C4-2B (cell line): ENCODE measurements at regions not wholly inside any gene's neighbourhood (a gene's known extent, or its start where the extent isn't known, plus 50 kb on each side); places are given as distances from the start of the nearest gene placed in this dataset.
"Not testable (repeated sequence)": the region's sequence is repeated elsewhere in the genome, so short reads cannot be mapped to it uniquely, and the experiment has no call there.

Experiments used
- H3K27ac ChIP-seq: fragments of 450-650 bp; 2 replicates; pipeline ENCODE4 v1.5.1; 2017
- ZFX ChIP-seq: fragments of 450-650 bp; IDR thresholded peaks from 2 replicates; pipeline ENCODE4 v1.6.1; 2017
- TF ChIP-seq, protein P1 (sequence below): fragments of 450-650 bp; conservative IDR thresholded peaks from 2 replicates; pipeline ENCODE4 v1.5.1; 2017; ENCODE audit warnings: mild to moderate bottlenecking

GRCh38 chr22:10727393-10727792 lies 4800.6 kb upstream of the OR11H1 start:
- TF ChIP-seq, protein P1, sequence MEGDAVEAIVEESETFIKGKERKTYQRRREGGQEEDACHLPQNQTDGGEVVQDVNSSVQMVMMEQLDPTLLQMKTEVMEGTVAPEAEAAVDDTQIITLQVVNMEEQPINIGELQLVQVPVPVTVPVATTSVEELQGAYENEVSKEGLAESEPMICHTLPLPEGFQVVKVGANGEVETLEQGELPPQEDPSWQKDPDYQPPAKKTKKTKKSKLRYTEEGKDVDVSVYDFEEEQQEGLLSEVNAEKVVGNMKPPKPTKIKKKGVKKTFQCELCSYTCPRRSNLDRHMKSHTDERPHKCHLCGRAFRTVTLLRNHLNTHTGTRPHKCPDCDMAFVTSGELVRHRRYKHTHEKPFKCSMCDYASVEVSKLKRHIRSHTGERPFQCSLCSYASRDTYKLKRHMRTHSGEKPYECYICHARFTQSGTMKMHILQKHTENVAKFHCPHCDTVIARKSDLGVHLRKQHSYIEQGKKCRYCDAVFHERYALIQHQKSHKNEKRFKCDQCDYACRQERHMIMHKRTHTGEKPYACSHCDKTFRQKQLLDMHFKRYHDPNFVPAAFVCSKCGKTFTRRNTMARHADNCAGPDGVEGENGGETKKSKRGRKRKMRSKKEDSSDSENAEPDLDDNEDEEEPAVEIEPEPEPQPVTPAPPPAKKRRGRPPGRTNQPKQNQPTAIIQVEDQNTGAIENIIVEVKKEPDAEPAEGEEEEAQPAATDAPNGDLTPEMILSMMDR: no peak
- no peak for TF ChIP-seq ZFX
- no peak overlapping the region for H3K27ac ChIP-seq

DNA sequence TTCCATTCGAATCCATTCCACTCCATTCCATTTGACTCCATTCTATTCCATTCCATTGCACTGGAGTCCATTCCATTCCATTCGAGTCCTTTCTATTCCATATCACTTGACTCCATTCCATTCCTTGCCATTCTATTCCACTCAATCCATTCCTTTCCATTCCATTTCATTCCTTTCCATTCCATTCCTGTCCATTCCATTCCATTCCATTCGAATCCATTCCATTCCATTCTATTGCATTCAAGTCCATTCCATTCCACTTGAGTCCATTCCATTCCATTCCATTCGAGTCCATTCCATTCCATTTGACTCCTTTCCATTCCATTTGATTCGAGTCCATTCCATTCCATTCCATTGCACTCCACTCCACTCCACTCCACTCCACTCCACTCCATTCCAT lies 4798.0 kb upstream of the OR11H1 start:
- not testable (repeated sequence) for H3K27ac ChIP-seq

GRCh38 chr22:10730706-10731105 lies 4797.3 kb upstream of the OR11H1 start:
- not testable (repeated sequence) for H3K27ac ChIP-seq

DNA sequence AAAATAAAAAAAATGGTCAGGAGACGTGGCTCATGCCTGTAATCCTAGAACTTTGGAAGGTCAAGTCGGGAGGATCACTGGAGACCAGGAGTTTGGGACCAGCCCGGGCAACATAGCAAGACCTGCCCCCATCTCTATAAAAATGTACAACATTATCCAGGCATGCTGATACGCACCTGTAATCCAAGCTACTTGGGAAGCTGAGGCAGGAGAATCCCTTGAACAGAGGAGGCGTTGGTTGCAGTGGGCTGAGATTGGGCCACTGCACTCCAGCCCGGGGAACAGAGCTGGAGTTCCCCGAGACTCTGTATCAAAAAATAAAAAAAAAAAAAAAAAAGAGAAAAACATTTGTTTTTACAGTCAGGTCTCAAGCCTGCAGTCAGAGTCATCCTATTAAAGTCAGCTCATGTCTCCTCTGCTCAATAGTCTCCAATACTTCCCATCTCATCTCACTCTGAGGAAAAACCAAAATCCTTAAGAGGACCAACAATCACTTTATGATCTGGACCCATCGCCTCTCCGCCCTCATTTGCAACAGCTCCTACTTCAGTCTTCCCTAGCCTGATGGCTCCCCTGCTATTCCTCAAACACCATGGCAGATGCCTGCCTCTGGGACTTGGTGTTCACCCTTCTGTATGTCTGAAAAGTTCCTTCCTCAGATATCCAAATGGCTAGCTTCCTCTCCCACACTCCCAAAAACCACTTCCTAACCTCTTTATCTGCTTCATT lies 4796.6 kb upstream of the OR11H1 start:
- H3K27ac ChIP-seq: not testable (repeated sequence)

DNA sequence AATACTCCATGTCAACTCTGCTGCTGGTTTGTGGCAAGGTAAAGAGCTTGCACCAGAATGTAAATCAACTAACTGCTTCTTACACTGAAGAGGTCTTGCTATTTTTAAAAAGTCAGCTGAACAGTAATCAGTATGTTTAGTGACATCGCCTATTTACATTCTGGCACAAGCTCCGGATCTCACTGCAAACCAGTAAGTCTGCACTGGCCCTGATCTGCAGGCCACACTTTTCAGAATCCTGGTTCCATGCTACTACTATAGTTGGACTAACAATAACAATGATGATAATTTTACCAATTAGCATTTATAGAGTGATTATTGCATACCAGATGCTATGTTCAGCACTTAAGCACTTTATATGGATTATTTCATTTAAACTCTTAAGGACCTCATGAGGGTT lies 4792.9 kb upstream of the OR11H1 start:
- not testable (repeated sequence) for H3K27ac ChIP-seq

- not testable (repeated sequence) for H3K27ac ChIP-seq
These were observed 4791.1 kb upstream of the OR11H1 start for GRCh38 chr22:10736879-10737278.

- not testable (repeated sequence) for H3K27ac ChIP-seq
These were observed 4790.1 kb upstream of the OR11H1 start for GRCh38 chr22:10737931-10738330.

- H3K27ac ChIP-seq: no peak overlapping the region
- TF ChIP-seq, protein P1: no peak
- TF ChIP-seq ZFX: no peak
These were observed 4786.8 kb upstream of the OR11H1 start for GRCh38 chr22:10741210-10741609.

DNA sequence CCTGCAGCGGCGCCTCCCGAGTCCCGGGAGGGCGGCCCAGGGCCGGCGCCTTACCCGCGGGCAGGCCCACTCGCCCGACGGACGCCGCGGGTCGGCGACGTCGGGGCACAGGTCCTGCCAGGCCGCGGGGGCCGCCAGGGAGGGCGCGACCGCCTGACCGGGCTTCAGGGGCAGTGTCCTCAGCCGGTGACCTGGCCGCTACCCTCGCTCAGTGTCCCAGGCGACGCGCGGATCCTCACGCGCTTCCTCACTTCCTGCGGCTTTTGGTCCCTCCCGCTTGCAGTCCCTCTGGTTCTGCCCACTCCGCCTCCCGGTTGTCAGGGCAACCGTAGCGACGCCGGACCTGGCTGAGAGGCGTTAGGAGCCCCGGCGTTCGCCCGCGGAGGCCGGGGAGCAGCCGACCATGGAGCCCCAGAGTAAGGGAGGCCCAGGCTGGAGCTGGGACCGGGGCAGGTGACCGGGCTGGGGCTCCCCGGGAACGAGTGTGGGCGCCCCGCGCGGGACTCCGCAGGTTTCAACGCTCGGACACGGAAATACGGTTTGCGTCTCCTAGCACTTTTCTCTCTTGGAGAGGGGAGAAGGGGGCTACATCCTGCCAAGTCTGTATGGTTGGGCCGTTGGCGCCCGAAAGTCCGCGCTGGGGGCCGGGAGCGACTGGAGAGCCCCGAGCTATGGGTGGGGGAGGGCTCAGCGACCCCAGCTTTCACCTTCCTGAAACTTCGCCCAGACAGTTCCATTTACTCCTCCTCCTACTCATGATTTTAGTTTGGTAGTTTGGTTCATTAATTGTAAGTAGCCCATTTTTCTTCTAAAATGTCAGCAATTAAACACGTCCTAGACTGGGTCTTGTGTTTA lies 4786.0 kb upstream of the OR11H1 start:
- not testable (repeated sequence) for H3K27ac ChIP-seq

DNA sequence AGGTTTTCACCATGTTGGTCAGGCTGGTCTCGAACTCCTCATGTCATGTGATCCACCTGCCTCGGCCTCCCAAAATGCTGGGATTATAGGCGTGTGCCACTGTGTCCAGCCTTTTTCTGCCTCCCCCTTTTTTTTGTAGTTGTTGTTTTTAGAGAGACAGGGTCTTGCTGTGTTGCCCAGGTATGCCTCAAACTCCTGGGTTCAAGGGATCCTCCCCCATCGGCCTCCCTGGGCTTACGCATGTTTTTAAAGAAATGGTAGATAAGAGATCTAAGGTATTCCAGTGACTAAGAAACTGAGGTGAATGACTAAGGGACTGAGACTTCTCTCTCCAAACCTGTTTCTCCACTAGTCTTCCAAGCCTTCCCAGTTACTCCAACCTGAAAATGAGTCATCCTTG lies 4781.6 kb upstream of the OR11H1 start:
- H3K27ac ChIP-seq: not testable (repeated sequence)

- H3K27ac ChIP-seq: not testable (repeated sequence)
These were observed 4780.8 kb upstream of the OR11H1 start for GRCh38 chr22:10747227-10747626.

DNA sequence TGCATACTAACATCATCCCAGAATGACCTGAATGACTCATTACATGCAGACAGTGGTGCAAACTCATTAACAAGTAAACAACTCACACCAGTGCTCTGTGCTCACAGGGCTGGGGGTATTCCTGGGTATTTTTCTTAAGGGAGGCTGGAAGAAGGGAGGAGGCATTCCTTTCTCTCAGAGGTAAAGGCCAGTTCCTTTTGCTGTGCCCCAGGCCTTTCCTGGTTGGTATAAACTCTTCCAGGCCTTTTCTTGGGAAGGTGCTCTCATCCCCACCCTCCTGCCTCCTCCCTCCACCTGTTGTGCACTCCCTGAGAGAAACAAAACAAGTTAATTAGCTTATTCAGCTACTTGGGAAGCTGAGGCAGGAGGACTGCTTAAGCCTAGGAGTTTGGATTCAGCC lies 4779.2 kb upstream of the OR11H1 start:
- not testable (repeated sequence) for H3K27ac ChIP-seq

GRCh38 chr22:10749423-10749822 lies 4778.6 kb upstream of the OR11H1 start:
- H3K27ac ChIP-seq: not testable (repeated sequence)

DNA sequence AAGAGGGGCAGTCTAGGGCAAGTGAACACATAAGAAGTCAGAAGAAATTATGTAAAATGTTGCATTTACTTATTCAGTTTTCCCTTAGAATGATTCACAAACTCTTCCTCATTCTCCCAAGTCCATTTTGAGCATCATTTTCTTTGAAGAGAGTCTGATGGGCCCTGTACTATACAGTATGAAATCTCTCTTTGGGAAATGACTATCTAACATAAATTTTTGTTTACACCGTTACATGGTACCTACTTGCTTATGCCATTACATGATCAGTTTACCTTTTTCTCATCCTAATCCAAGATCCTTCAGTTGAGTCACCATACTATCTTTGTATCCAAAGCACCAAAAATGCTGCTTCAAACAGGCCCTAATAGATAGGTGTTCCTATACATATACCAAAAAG lies 4774.4 kb upstream of the OR11H1 start:
- not testable (repeated sequence) for H3K27ac ChIP-seq

GRCh38 chr22:10755350-10755749 lies 4772.6 kb upstream of the OR11H1 start:
- not testable (repeated sequence) for H3K27ac ChIP-seq

GRCh38 chr22:10760418-10760817 lies 4767.6 kb upstream of the OR11H1 start:
- H3K27ac ChIP-seq: not testable (repeated sequence)

DNA sequence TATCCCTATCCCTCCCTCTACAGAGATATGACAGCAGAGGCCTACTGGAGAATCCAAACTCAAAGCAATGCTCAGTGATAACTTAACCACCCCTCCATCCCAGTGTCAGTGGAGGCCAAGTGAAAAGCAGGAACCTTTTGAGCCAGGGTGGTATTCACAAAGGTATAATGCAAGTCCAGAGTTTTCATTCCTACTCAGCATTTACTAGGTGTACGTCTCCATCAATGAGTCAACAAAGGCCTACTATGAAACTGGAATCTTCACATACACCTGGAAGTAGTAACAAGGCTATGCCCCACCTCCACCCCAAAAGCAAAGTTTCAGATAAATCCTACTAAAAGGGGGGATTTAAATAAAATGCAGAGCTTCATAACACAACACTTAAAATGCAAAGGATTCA lies 4761.7 kb upstream of the OR11H1 start:
- H3K27ac ChIP-seq: not testable (repeated sequence)

DNA sequence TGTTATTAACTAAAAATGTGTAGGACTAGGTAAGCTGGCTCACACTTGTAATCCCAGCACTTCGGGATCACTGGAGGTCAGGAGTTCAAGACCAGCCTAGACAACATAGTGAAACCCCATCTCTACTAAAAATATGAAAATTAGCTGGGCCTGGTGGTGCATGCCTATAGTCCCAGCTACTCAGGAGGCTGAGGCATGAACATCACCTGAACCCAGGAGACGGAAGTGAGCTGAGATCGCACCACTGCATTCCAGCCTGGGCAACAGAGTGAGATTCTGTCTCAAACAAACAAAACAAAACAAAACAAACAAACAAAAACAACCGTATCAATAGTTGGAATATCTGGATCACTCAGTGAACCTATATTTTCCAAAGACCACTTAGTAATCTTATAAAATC lies 4759.1 kb upstream of the OR11H1 start:
- H3K27ac ChIP-seq: not testable (repeated sequence)

DNA sequence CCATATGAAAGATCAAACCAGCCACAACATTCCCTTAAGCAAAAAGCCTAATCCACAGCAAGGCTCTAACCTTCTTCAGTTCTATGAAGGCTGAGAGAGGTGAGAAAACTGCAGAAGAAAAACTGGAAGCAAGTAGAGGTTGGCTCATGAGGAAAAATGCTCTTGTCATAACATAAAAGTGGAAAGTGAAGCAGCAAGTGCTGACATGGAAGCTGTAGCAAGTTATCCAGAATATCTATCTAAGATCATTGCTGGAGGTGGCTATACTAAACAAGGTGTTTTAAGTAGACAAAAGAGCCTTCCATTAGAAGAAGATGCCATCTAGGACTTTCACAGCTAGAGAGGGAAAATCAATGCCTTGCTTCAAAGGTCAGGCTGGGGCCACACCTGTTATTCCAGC lies 4756.2 kb upstream of the OR11H1 start:
- not testable (repeated sequence) for H3K27ac ChIP-seq

- not testable (repeated sequence) for H3K27ac ChIP-seq
These were observed 4754.7 kb upstream of the OR11H1 start for GRCh38 chr22:10773341-10773740.
